HCT116 (cell line): ENCODE measurements at regions not wholly inside any gene's neighbourhood (a gene's known extent, or its start where the extent isn't known, plus 50 kb on each side); places are given as distances from the start of the nearest gene placed in this dataset.

Experiments used
- CEBPB ChIP-seq: IDR thresholded peaks from 2 replicates; pipeline ENCODE4 v1.6.1; 2012; ENCODE audit warnings: low read depth
- EZH2 ChIP-seq: fragments of 200-600 bp; sonication (generic); IDR thresholded peaks from 2 replicates; pipeline ENCODE4 v1.6.1; 2017; ENCODE audit warnings: antibody characterized with exemption, mixed run types
- EZH2phosphoT487 ChIP-seq: fragments of 200-600 bp; IDR thresholded peaks from 2 replicates; pipeline ENCODE4 v1.6.1; 2018; ENCODE audit warnings: antibody characterized with exemption, borderline replicate concordance
- POLR2A ChIP-seq: IDR thresholded peaks from 2 replicates; pipeline ENCODE4 v1.7.0; 2011; ENCODE audit warnings: borderline replicate concordance; ENCODE audit not compliant: insufficient read depth, insufficient read length; ENCODE audit errors: extremely low read depth
- POLR2AphosphoS5 ChIP-seq: IDR thresholded peaks from 2 replicates; pipeline ENCODE4 v1.6.1; 2011; ENCODE audit warnings: mild to moderate bottlenecking, low read depth, low read length, moderate library complexity
- RAD21 ChIP-seq: IDR thresholded peaks from 2 replicates; pipeline ENCODE4 v1.6.1; 2012; ENCODE audit warnings: low read depth, mild to moderate bottlenecking
- REST ChIP-seq: IDR thresholded peaks from 2 replicates; pipeline ENCODE4 v1.6.1; 2012; ENCODE audit warnings: low read depth
- SIN3A ChIP-seq: IDR thresholded peaks from 2 replicates; pipeline ENCODE4 v1.6.1; 2012; ENCODE audit warnings: low read depth
- SP1 ChIP-seq: IDR thresholded peaks from 2 replicates; pipeline ENCODE4 v1.6.1; 2012; ENCODE audit warnings: low read depth
- ZFX ChIP-seq: fragments of 450-650 bp; IDR thresholded peaks from 2 replicates; pipeline ENCODE4 v1.6.1; 2017
- ZNF274 ChIP-seq: fragments of 200-500 bp; sonication (Bioruptor generic); IDR thresholded peaks from 2 replicates; pipeline ENCODE4 v1.6.1; 2014; ENCODE audit warnings: mild to moderate bottlenecking, low read depth, low read length, inconsistent platforms
- TF ChIP-seq, protein P1 (sequence below), 3 experiments: fragments of 200-600 bp in 1 of 3; sonication (generic) in 1 of 3; IDR thresholded peaks in 2 of 3; conservative IDR thresholded peaks in 1 of 3; 2 replicates each; pipeline ENCODE4 v1.5.1; 2012 to 2017; ENCODE audit warnings: low read depth in 2 of 3, low read length in 2 of 3, antibody characterized with exemption in 1 of 3, borderline replicate concordance in 1 of 3, control low read depth in 1 of 3, mild to moderate bottlenecking in 1 of 3, mixed read lengths in 1 of 3, mixed run types in 1 of 3, moderate library complexity in 1 of 3; ENCODE audit not compliant: insufficient read depth in 1 of 3
- TF ChIP-seq, protein P2 (sequence below): IDR thresholded peaks from 2 replicates; pipeline ENCODE4 v1.6.1; 2012

- TF ChIP-seq RAD21 (no peak), POLR2A (no peak), SIN3A (no peak), EZH2 (no peak), EZH2phosphoT487 (no peak), CEBPB (no peak), REST (no peak), ZFX (no peak), SP1 (no peak), POLR2AphosphoS5 (no peak), ZNF274 (no peak)
- TF ChIP-seq, protein P1, sequence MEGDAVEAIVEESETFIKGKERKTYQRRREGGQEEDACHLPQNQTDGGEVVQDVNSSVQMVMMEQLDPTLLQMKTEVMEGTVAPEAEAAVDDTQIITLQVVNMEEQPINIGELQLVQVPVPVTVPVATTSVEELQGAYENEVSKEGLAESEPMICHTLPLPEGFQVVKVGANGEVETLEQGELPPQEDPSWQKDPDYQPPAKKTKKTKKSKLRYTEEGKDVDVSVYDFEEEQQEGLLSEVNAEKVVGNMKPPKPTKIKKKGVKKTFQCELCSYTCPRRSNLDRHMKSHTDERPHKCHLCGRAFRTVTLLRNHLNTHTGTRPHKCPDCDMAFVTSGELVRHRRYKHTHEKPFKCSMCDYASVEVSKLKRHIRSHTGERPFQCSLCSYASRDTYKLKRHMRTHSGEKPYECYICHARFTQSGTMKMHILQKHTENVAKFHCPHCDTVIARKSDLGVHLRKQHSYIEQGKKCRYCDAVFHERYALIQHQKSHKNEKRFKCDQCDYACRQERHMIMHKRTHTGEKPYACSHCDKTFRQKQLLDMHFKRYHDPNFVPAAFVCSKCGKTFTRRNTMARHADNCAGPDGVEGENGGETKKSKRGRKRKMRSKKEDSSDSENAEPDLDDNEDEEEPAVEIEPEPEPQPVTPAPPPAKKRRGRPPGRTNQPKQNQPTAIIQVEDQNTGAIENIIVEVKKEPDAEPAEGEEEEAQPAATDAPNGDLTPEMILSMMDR (IDR thresholded peaks at IDR 0.05 in 2 of 3, conservative IDR thresholded peaks at IDR 0.05 in 1 of 3; ENCODE audit: borderline replicate concordance in 1 of 3, insufficient read depth in 1 of 3, low read depth in 2 of 3, low read length in 2 of 3), result no peak
- TF ChIP-seq, protein P2, sequence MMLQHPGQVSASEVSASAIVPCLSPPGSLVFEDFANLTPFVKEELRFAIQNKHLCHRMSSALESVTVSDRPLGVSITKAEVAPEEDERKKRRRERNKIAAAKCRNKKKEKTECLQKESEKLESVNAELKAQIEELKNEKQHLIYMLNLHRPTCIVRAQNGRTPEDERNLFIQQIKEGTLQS, result no peak
These were observed 370.1 kb downstream of the BMP2 start for GRCh38 chr20:7137395-7138151.
